Stimulated activated CD4-positive, alpha-beta T cell treated with anti-CD3 and anti-CD28 coated beads, TNF-alpha, amount 100 ng/mL, for 1 hour (primary cell): ENCODE measurements at regions not wholly inside any gene's neighbourhood (a gene's known extent, or its start where the extent isn't known, plus 50 kb on each side); places are given as distances from the start of the nearest gene placed in this dataset.
"Not testable (repeated sequence)": the region's sequence is repeated elsewhere in the genome, so short reads cannot be mapped to it uniquely, and the experiment has no call there.

Source experiments
- DNase-seq, 3 donors: peaks; one replicate each; pipeline ENCODE4 v3.0.0-alpha.2; 2020; ENCODE audit warnings: low read depth in 3 of 3, low spot score in 1 of 3

DNA sequence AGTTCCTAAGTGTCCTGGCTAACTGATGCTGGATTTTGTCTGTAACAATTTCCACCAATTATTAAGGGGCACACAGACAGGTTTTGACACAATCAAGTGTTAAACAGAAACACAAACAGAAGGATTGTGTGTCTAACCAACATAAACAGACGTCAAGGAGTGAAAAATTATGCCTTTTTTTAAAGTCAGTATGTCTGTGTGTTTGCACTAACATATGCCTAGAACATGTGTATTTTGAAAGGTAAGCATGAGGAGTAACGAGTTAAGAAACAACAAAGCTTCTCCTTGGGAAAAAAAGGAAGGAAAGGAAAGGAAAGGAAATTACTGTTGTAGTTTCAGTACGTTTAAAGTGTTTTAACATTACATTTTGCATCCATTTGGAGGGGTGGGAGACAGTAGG lies 466.3 kb upstream of the ID4 start:
- no peak for DNase-seq

- no peak for DNase-seq
Measured at GRCh38 chr6:19375613-19376012, 461.6 kb upstream of the ID4 start.

DNA sequence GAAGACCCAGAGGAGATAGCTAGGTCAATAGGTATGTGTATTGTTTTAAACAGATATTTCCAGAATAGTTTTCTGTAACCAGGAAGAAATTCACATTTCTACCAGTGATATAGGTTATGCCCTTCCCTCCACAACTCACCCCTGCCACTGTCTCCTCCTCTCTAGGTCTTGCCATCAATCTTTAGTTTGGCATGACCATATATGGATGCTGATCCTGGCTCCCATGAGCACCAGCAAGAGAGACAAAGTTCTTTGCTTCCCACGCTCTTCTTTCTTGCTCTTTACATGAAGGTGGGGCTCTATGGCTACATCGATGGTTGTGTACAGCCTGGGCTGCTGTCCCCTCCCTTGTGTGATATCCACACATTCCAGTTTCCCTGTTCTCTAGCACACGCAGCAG lies 459.4 kb upstream of the ID4 start:
- DNase-seq, result no peak

- DNase-seq, result no peak
Measured at GRCh38 chr6:19380293-19380692, 456.9 kb upstream of the ID4 start.

- no peak for DNase-seq
Measured at GRCh38 chr6:19382676-19383075, 454.5 kb upstream of the ID4 start.

GRCh38 chr6:19391926-19392325 lies 445.2 kb upstream of the ID4 start:
- DNase-seq, result no peak

- DNase-seq, result no peak
Measured at GRCh38 chr6:19394051-19394450, 443.1 kb upstream of the ID4 start.

GRCh38 chr6:19394687-19395086 lies 442.5 kb upstream of the ID4 start:
- no peak for DNase-seq

- DNase-seq, result no peak
Measured at GRCh38 chr6:19395316-19395715, 441.9 kb upstream of the ID4 start.

DNA sequence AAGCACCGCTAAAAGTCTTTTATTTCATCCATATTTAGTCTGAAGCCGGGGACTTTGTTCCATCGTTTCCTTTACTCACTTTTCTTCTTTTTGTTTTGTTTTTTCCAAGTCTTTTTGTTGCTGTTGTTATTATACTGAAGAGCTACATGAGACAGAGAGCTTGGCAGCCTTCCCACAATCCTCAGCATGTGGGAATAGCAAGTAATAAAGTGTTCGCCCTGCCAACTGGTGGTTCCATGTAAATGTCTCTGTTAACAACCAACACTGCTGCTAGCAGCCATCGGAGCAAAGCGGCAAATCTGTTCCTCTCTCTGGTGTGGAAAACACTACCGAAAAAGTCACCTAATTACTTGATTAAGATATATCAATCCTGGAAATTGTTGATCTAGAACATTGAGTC lies 437.8 kb upstream of the ID4 start:
- DNase-seq, result no peak

DNA sequence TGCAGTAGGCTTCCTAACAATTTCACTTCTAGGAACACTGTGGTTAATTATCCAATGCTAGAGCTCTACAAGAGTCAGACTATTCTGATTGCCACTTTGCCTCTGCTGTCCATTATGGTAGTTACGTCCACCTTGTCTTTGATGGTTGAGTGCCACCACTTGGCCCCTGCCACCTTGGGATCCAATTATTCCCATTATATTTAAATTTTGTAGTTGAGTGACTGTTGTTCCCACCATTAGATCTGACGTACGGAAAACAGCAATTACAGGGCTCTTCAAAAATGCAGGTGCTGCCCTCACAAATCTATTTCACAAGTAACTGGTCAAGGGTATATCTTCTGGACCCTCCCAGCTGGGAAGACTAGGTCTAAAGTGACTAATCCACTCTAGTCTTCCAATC lies 432.3 kb upstream of the ID4 start:
- DNase-seq, result not testable (repeated sequence)

DNA sequence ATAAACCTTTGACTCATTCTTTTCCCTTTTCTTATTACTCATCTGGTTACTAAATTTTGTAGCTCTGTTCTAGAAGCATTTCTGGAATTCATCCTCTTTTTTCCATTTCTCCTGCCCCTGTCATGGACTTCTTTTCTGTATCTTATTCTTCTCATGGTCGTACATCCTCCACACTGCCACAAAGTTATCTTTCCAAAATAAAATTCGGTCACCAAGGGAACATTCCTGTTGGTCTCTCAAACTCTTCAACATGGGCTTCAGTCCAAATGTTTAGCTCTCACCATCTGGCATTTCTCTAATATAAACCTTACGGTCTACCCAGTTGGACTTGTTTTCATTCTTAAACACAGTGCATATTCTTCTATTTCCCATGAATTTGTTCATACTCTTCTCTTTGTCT lies 428.8 kb upstream of the ID4 start:
- no peak for DNase-seq

DNA sequence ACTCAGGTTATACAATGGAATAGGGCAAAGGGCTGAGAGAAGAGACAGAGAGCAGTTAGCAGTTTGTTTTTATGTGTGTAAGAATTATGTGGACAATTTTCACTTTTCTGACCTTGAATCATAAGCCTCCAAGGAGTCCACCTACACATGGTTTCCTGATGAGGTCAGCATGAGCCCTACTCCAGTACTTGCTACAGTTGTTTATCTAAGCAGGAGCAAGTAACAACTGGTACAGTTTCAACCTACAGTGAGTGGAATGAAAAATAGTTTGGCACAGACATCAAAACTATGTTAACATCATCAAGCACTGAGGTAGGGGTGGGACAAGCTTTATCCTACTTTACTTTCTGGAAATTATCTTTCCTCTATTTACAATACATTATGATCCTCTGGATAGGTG lies 426.7 kb upstream of the ID4 start:
- DNase-seq, result no peak

DNA sequence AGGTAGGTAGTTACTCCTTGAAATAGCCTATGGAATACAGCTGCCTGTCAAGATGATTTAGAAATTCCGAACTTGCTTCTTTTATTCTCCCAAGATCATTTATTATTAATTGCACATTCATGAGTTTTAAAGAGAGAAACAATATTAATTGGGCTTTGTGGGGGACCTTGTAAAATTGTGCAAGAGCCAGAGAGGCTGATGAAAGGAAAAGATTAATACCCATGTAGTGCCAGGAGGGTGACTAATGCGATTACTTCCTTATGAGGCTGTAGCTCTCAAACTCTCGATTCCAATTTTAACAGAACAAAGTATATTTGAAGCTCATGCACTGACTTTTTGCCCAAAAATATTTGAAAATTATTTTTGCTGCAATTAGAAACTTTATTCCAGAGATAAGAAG lies 423.8 kb upstream of the ID4 start:
- no peak for DNase-seq

- DNase-seq, result no peak
Measured at GRCh38 chr6:19415605-19416326, 421.4 kb upstream of the ID4 start.

DNA sequence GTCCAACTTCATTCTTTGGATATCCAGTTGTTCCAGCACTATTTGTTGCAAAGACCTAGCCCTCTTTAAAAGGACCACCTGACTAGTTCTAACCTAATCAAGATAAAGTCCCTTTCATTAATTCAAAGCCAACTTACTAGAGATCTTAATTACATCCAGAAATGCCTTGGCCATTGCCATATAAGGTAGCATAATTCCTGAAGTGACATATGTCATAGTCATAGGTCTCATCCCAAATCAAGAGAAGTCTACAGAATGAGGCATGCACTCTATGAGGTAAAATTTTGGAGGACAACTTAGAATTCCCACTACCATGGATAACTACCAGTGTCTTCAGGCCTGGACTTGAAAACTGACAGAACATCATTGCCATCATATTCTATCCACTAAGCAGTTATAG lies 420.4 kb upstream of the ID4 start:
- no peak for DNase-seq

DNA sequence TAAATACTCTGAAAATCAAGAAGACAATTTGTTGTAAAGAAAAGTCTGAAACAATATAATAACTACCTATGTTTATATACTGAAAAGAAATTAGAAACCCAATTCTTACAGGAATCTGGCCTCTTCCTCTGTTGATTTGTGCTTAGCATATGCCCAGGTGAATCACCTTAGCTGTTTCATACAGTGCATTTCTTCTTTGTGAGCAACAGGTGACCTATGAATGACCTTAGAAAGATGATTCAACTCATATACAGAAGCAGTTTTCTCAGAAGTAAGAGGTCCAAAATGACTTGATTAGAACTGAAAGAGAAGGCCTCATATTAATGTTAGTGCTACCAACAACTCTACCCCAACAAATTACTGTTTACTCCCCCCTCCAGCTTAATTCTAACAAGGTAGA lies 419.5 kb upstream of the ID4 start:
- DNase-seq, result no peak

- no peak for DNase-seq
Measured at GRCh38 chr6:19424853-19425252, 412.3 kb upstream of the ID4 start.

DNA sequence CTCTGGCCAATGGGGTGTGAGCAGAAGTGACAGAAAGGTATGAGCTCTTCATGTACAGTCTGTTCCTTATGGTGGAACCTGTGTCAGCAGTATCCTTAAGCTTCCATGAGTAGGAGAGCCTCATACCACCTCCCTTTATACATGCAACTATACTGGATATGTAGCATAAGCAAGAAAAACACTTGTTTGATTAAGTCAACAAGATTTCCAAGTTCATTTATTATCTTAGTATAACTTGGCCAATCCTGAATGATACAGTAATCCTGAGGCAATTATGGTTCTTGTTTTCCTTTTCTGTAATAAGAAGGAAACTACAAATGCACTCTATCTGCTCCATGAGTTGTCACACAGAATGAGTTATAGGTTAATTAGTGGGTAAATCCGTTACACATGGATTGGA lies 409.6 kb upstream of the ID4 start:
- DNase-seq, result no peak

DNA sequence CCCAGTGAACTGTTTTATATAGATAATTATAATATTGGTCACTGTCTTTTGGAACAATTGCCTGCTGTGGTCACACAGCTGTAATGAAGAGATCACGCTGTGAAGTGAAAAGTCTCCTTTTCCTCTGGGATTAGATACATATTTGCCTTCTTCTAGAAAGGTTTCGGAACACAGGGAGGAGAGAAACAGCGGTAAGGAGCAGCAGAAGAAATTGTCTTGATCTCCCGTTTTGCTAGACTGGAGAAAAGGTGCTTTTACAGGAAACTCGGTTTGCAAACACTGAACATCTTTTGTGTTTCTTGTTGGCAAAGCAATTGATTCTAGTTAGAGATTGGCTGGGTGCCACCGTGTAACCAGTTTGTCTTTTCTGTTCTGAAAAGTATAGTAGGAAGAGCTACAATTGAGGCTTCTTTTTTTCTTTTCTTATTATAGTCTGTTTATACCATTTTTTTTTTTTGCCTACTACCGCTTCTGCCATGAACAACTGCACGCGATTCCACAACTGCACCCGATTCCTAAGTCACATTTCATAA lies 404.1 kb upstream of the ID4 start:
- no peak for DNase-seq

GRCh38 chr6:19434065-19434464 lies 403.1 kb upstream of the ID4 start:
- DNase-seq, result no peak

DNA sequence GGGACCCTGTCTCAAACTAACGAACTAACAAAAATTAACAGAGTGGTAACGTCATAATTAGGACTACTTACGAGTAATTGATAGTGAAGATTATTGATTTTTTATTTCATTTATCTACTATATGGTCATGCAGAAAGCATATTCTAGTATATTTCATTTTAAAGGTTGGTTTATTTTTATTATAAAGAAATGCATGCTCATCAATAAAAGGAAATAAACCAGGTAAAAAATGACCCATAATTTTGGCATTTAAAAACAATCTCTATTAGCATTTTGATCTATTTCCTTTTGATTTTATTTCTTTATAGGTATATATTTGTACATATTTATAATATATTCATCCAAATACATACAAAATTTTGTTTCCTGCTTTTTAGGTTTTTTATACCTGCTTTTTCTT lies 401.4 kb upstream of the ID4 start:
- no peak for DNase-seq

GRCh38 chr6:19438566-19439353 lies 398.4 kb upstream of the ID4 start:
- DNase-seq, result no peak
